IMR-90 (cell line): ENCODE measurements at regions not wholly inside any gene's neighbourhood (a gene's known extent, or its start where the extent isn't known, plus 50 kb on each side); places are given as distances from the start of the nearest gene placed in this dataset.
"Not testable (repeated sequence)": the region's sequence is repeated elsewhere in the genome, so short reads cannot be mapped to it uniquely, and the experiment has no call there.

Experiments used
- ATAC-seq: fragments of 200-7000 bp; cut with Tn5 transposase; 2 replicates; pipeline ENCODE4 v1.9.1; 2020; ENCODE audit warnings: low read depth, mild to moderate bottlenecking, moderate library complexity
- BruUV-seq: library from RNA; stranded (reverse); fragments of 400-500 nt; replicated peaks from 2 replicates; lab custom pipeline; 2021; lab: Mats Ljungman, UMichigan
- CTCF ChIA-PET: fragments of 300-600 bp; formaldehyde crosslinking; extraction: SDS; loops from one replicate; lab custom pipeline; 2021; ENCODE audit warnings: antibody characterized with exemption; lab: Yijun Ruan, JAX
- POLR2A ChIA-PET: fragments of 300-600 bp; sonication (Branson Sonifier 250); formaldehyde crosslinking; loops from one replicate; lab custom pipeline; 2022; ENCODE audit warnings: antibody characterized with exemption; ENCODE audit not compliant: unreplicated experiment; lab: Charles Lee
- DNase-seq: peaks from one replicate; pipeline ENCODE4 v3.0.0; 2013
- H2AFZ ChIP-seq: replicated peaks from 2 replicates; pipeline ENCODE3; 2013; ENCODE audit warnings: low read length, mild to moderate bottlenecking; ENCODE audit not compliant: poor library complexity
- H2AK5ac ChIP-seq: 2 replicates; pipeline ENCODE4 v1.6.1; 2013; ENCODE audit warnings: low read depth, low read length, inconsistent platforms
- H2AK9ac ChIP-seq: replicated peaks from 2 replicates; pipeline ENCODE3; 2013; ENCODE audit warnings: mild to moderate bottlenecking, low read depth, low read length, moderate library complexity; ENCODE audit not compliant: poor library complexity
- H2BK120ac ChIP-seq: 2 replicates; pipeline ENCODE4 v1.6.1; 2013; ENCODE audit warnings: low read depth, low read length, inconsistent platforms
- H2BK15ac ChIP-seq: 3 replicates; pipeline ENCODE4 v1.6.1; 2013; ENCODE audit warnings: low read depth, low read length, inconsistent platforms
- H2BK20ac ChIP-seq: 2 replicates; pipeline ENCODE4 v1.6.1; 2013; ENCODE audit warnings: low read depth, mild to moderate bottlenecking, inconsistent platforms, low read length, moderate library complexity
- H2BK5ac ChIP-seq: 2 replicates; pipeline ENCODE4 v1.6.1; 2013; ENCODE audit warnings: mild to moderate bottlenecking, low read depth, low read length, inconsistent platforms; ENCODE audit not compliant: poor library complexity, severe bottlenecking
- H3K14ac ChIP-seq: replicated peaks from 2 replicates; pipeline ENCODE4 v1.6.1; 2013; ENCODE audit warnings: low read depth, low read length, inconsistent platforms
- H3K18ac ChIP-seq: 2 replicates; pipeline ENCODE4 v1.6.1; 2013; ENCODE audit warnings: low read depth, low read length, control low read depth
- H3K23ac ChIP-seq: 2 replicates; pipeline ENCODE4 v1.6.1; 2013; ENCODE audit warnings: low read depth, low read length, inconsistent platforms
- H3K27ac ChIP-seq: 2 replicates; pipeline ENCODE4 v1.5.1; 2013; ENCODE audit warnings: mild to moderate bottlenecking, control low read depth, low read length; ENCODE audit not compliant: insufficient read depth
- H3K27me3 ChIP-seq: 2 replicates; pipeline ENCODE4 v1.6.1; 2013; ENCODE audit warnings: low read length; ENCODE audit not compliant: control insufficient read depth, insufficient read depth
- H3K36me3 ChIP-seq: 2 replicates; pipeline ENCODE4 v1.6.1; 2013; ENCODE audit warnings: low read length, mixed read lengths; ENCODE audit not compliant: control insufficient read depth, insufficient read depth
- H3K4ac ChIP-seq: 2 replicates; pipeline ENCODE4 v1.6.1; 2013; ENCODE audit warnings: low read depth, low read length, inconsistent platforms
- H3K4me1 ChIP-seq: 2 replicates; pipeline ENCODE4 v1.6.1; 2013; ENCODE audit warnings: low read length, mixed read lengths; ENCODE audit not compliant: control insufficient read depth, insufficient read depth
- H3K4me2 ChIP-seq: 2 replicates; pipeline ENCODE4 v1.6.1; 2013; ENCODE audit warnings: low read depth, mild to moderate bottlenecking, control low read depth, low read length, moderate library complexity
- H3K4me3 ChIP-seq: 2 replicates; pipeline ENCODE4 v1.5.1; 2013; ENCODE audit warnings: low read depth, mild to moderate bottlenecking, control low read depth, low read length, moderate library complexity; ENCODE audit not compliant: insufficient read depth
- H3K56ac ChIP-seq: 2 replicates; pipeline ENCODE4 v1.6.1; 2013; ENCODE audit warnings: low read length, inconsistent platforms; ENCODE audit not compliant: insufficient read depth; ENCODE audit errors: extremely low read depth
- H3K79me1 ChIP-seq, 2 experiments: 2 replicates each; pipeline ENCODE4 v1.6.1; 2013; ENCODE audit warnings: low read length in 2 of 2, inconsistent platforms in 1 of 2, low read depth in 1 of 2
- H3K9ac ChIP-seq: 2 replicates; pipeline ENCODE4 v1.6.1; 2013; ENCODE audit warnings: low read depth, low read length, control low read depth
- H3K9me1 ChIP-seq: 2 replicates; pipeline ENCODE4 v1.6.1; 2013; ENCODE audit warnings: low read length, inconsistent platforms; ENCODE audit not compliant: insufficient read depth
- H3K9me3 ChIP-seq: 2 replicates; pipeline ENCODE4 v1.6.1; 2013; ENCODE audit warnings: low read length; ENCODE audit not compliant: control insufficient read depth, insufficient read depth
- H4K20me1 ChIP-seq: 2 replicates; pipeline ENCODE4 v1.6.1; 2013; ENCODE audit warnings: low read length, inconsistent platforms; ENCODE audit not compliant: insufficient read depth
- H4K5ac ChIP-seq: 2 replicates; pipeline ENCODE4 v1.6.1; 2013; ENCODE audit warnings: mild to moderate bottlenecking, low read depth, low read length, control low read depth
- H4K8ac ChIP-seq, 2 experiments: 2 replicates each; pipeline ENCODE4 v1.6.1; 2013; ENCODE audit warnings: low read depth in 2 of 2, low read length in 2 of 2, control low read depth in 1 of 2, inconsistent platforms in 1 of 2
- H4K91ac ChIP-seq: 2 replicates; pipeline ENCODE4 v1.6.1; 2013; ENCODE audit warnings: low read depth, low read length, inconsistent platforms; ENCODE audit not compliant: insufficient read depth
- WGBS, 2 experiments: methylation state at CpG; one replicate each; pipeline versions ENCODE4 v1.1.5 to v1.1.7; 2013; ENCODE audit warnings: missing lambda C conversion rate in 2 of 2; ENCODE audit not compliant: insufficient read length in 1 of 2; ENCODE audit errors: extremely low coverage in 2 of 2; 5-methylcytosine and 5-hydroxymethylcytosine counted together
- dilution Hi-C: fragments of 300-500 bp; cut with HindIII; formaldehyde crosslinking; loops from one replicate; pipeline ENCODE4 v1.14.3; 2018; ENCODE audit warnings: low sequenced_read_pairs; ENCODE audit not compliant: unreplicated experiment
- in situ Hi-C: fragments of 300-500 bp; cut with MboI; formaldehyde crosslinking; loops from 3 replicates; pipeline ENCODE4 v1.14.3; 2019; ENCODE audit warnings: low sequenced_read_pairs, inconsistent platforms, mixed read lengths
- intact Hi-C: fragments of 100-400 bp; cut with micrococcal nuclease; formaldehyde crosslinking; loops from 2 replicates; pipeline ENCODE4 v1.10.0; 2022

- intact Hi-C loops, H3K9ac ChIP-seq, H3K36me3 ChIP-seq, H3K18ac ChIP-seq, H2AK5ac ChIP-seq, H2BK20ac ChIP-seq, H4K91ac ChIP-seq, H3K23ac ChIP-seq, H3K4me3 ChIP-seq, H3K27ac ChIP-seq, H2BK120ac ChIP-seq, H2BK15ac ChIP-seq, H2AK9ac ChIP-seq, H2BK5ac ChIP-seq, dilution Hi-C loops, H4K5ac ChIP-seq, ATAC-seq, POLR2A ChIA-PET, CTCF ChIA-PET, in situ Hi-C loops, H3K4me1 ChIP-seq, H3K56ac ChIP-seq, H4K20me1 ChIP-seq, DNase-seq, H3K9me1 ChIP-seq, H3K4me2 ChIP-seq, H3K4ac ChIP-seq, H4K8ac ChIP-seq, H3K9me3 ChIP-seq, H2AFZ ChIP-seq, BruUV-seq, H3K27me3 ChIP-seq, H3K14ac ChIP-seq, H3K79me1 ChIP-seq: not testable (repeated sequence)
- WGBS, 2 experiments = 87% methylated on average over 5 of the region's 65 CpGs; no CpG with 5 or more reads in 1 of the 2 experiments
Measured at GRCh38 chr21:9823197-9824157, 697.9 kb upstream of the TPTE start.

- BruUV-seq, H3K23ac ChIP-seq, H2AK9ac ChIP-seq, H3K27me3 ChIP-seq, intact Hi-C loops, H3K4me2 ChIP-seq, H2AK5ac ChIP-seq, H2AFZ ChIP-seq, H3K27ac ChIP-seq, ATAC-seq, H3K9me1 ChIP-seq, H4K91ac ChIP-seq, H3K9me3 ChIP-seq, H4K8ac ChIP-seq, H2BK5ac ChIP-seq, H2BK20ac ChIP-seq, H2BK120ac ChIP-seq, POLR2A ChIA-PET, in situ Hi-C loops, H3K36me3 ChIP-seq, H3K14ac ChIP-seq, H3K4ac ChIP-seq, H4K20me1 ChIP-seq, H3K4me1 ChIP-seq, H3K4me3 ChIP-seq, dilution Hi-C loops, H4K5ac ChIP-seq, H3K9ac ChIP-seq, DNase-seq, H3K18ac ChIP-seq, H3K56ac ChIP-seq, H3K79me1 ChIP-seq, H2BK15ac ChIP-seq, CTCF ChIA-PET: not testable (repeated sequence)
- WGBS, 2 experiments = no CpG with 5 or more reads among the region's 32 CpGs
Measured at GRCh38 chr21:9830801-9831200, 690.6 kb upstream of the TPTE start.
